ENCODE measurements at regions not wholly inside any gene's neighbourhood (a gene's known extent, or its start where the extent isn't known, plus 50 kb on each side); places are given as distances from the start of the nearest gene placed in this dataset.
A peak's percentile ranks its signal among the peaks of the same experiment; 100 is the strongest.

- FAIRE-seq, result no peak
- DNase-seq (ENCODE audit: insufficient read length, low spot score), result no peak
These were observed 122.7 kb downstream of the PSMG1 start for GRCh38 chr21:39060485-39061083.

DNA sequence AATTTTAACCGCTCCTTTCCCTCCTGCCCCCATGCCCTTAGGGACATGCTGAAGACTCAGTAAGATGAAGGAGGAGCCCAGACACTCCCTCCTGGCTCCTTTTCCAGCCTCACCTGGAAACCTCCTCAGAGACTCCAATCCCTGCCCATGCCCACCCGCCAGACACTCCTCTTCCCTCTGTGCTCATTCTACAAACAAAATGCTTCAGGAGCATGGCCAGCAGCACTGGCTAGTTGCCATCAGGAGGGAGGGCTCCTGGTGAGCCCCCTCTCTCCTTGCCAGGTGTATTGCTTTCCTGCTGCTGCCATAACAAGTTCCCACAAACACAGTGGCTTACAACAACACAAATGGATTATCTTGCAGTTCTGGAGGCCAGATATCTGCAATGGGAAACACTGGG lies 126.1 kb downstream of the PSMG1 start:
- FAIRE-seq, result no peak
- no peak for DNase-seq (ENCODE audit: insufficient read length, low spot score)

- no peak for DNase-seq (ENCODE audit: insufficient read length, low spot score)
- no peak for FAIRE-seq
These were observed 126.6 kb downstream of the PSMG1 start for GRCh38 chr21:39056636-39057035.

DNA sequence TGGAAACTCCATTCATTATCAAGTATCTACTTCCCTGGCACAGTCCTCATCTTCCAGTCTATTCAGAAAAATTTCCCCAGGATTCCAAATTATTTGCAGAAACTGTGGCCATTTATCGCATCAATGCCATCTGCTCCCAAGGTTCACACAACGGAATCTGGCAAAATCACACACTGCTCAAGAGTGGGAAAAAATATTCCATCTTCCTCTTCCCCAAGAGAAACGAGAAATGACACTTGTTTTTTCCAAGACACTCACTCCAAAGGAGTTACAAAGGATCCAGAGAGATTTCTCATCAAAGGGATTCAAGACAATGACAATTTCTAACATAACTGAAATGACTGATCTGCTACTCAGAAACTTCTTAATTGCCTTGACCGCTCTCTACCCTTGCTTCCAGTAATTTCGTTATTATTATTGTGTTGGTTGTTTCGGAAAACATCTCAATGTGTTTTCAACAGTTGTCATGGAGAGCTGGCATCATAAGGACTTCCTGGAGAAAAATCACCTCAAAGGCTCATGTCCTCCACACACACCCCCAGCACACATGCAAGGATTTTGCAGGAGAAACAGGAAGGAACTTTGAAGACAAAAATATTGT lies 128.0 kb downstream of the PSMG1 start:
- DNase-seq (ENCODE audit: insufficient read length, low spot score), result no peak
- no peak for FAIRE-seq

DNA sequence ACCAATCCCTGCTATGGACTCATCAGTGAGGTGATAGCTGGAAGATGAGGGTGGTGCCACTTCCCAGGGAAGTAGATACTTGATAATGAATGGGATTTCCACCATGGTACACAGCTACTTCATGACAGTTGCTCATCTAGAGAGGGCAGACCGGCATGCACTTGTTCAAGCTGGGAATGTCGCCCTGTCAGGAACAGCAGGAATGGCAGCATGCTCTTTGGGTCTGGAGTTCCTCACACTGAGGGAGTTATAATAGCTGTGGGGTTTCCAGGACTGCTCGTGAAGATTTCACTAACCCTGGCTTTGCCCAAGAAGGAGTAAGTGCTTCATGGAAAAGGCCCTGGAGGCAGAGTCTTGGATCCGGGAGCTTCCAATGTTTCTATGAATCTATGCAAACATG lies 129.2 kb downstream of the PSMG1 start:
- FAIRE-seq, result no peak

GRCh38 chr21:39053126-39053525 lies 130.1 kb downstream of the PSMG1 start:
- DNase-seq (ENCODE audit: insufficient read length, low spot score) (no peak), FAIRE-seq (no peak)

More for the DNA sequence above, 129.2 kb downstream of the PSMG1 start:
- DNase-seq (ENCODE audit: insufficient read length, low spot score), result no peak

DNA sequence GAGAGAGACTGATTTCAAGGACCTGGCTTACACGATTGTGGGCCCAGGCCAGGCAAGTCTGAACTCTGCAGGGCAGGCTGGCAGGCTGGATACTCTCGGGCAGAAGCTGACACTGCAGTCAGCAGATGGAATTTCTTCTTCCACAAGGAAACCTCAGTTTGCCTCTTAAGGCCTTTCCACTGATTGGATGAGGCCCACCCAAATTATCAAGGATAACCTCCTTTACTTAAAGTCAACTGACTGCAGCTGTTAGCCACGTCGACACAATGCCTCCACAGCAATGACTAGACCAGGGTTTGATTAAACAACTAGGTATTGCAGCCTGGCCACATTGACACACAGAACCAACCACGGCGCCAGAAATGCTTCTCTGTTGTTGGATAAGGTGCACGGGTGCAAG lies 130.5 kb downstream of the PSMG1 start:
- FAIRE-seq, result no peak
- no peak for DNase-seq (ENCODE audit: insufficient read length, low spot score)

DNA sequence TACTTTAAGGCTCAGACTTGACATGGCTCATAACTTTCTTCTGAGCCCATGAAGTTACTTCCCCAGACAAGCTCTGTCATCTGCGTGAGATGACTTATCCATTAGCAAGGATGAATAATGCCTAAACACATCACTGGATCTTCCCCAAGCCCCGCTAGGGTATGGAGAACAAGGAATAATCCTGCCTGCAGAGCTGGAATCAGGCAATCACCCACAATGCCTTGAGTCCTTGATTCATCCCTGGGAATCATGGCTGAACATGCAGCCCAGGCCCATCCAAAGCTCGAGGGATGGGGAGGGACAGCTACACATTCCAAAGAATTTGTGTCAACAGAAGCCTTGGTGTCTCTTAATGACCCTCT lies 131.7 kb downstream of the PSMG1 start:
- no peak for DNase-seq (ENCODE audit: insufficient read length, low spot score)
- FAIRE-seq, result no peak

- DNase-seq (ENCODE audit: insufficient read length, low spot score) (no peak), FAIRE-seq (no peak)
These were observed 132.2 kb downstream of the PSMG1 start for GRCh38 chr21:39050841-39051587.

GRCh38 chr21:39048574-39048973 lies 134.7 kb downstream of the PSMG1 start:
- DNase-seq (ENCODE audit: insufficient read length, low spot score) (no peak), FAIRE-seq (no peak)

DNA sequence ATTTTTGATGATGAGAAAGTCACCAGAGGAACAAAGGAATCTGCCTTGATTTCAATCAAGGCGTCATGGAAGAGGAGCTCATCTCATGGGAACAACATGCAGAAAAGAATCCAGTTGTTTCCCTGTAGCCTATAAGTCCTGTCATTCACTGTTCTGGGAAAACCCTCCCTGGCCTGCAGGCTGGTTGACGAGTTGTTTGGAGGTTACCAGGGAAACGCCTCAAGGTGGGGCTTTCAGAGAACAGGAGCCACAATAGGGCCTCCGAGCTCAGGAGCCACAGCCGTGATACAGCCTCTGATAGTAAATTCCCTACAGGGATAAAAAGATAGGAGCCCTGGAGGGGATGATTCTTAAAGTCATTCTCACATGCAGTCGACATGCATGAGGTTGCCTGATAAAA lies 135.2 kb downstream of the PSMG1 start:
- FAIRE-seq, result no peak
- DNase-seq (ENCODE audit: insufficient read length, low spot score), result peak; percentile 10

GRCh38 chr21:39047046-39047445 lies 136.2 kb downstream of the PSMG1 start:
- no peak for FAIRE-seq
- no peak for DNase-seq (ENCODE audit: insufficient read length, low spot score)

- DNase-seq (ENCODE audit: insufficient read length, low spot score) (no peak), FAIRE-seq (no peak)
These were observed 136.9 kb downstream of the PSMG1 start for GRCh38 chr21:39046236-39046916.

DNA sequence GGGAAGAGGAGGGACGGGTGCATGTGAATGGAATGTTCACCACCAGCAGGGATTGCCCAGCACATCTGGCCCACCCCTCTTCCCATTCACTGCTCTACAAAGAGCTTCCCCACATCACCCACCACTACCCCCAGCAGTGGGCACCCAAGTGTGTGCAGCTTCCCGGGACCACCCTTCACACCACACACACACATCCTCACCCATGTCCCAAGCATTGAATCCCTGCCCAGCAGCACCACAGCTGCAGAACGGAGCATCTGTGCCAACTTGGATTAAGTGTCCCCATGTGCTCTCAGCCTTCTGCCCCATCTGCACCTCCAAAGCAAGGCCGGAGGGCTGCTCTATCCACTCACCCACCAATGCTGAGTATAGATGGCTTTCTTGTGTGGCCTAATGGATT lies 141.4 kb downstream of the PSMG1 start:
- no peak for FAIRE-seq
- no peak for DNase-seq (ENCODE audit: insufficient read length, low spot score)

DNA sequence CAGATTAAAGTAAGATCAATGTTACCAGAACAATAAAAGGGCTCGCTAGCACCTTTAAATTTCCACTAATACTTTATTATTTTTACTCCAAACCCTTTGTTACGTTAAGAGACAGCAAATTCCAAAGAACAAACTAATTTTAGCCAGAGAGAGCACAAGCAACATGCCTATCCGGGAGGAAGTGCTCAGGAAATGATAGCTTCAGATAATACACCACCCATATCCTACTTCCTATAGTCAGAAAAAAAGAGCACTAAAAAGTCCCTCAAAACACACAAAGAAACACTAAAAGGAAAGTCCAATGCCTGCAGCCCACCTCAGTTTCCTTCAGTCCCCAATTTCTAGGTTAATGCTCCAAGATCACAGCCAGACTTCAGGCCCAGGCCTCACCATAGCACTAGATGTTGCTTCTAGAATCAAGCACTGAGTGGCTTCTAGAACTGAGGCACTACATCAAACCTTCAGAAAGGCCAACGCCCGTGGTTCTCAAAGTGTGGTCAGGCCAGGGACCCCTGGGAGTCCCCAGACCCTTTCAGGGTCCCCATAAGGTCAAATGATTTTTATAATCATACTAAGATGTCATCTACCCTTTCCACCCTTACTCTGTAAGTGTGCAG lies 142.6 kb downstream of the PSMG1 start:
- DNase-seq (ENCODE audit: insufficient read length, low spot score) (no peak), FAIRE-seq (no peak)

- FAIRE-seq (no peak), DNase-seq (ENCODE audit: insufficient read length, low spot score) (no peak)
These were observed 145.3 kb downstream of the PSMG1 start for GRCh38 chr21:39037807-39038405.

DNA sequence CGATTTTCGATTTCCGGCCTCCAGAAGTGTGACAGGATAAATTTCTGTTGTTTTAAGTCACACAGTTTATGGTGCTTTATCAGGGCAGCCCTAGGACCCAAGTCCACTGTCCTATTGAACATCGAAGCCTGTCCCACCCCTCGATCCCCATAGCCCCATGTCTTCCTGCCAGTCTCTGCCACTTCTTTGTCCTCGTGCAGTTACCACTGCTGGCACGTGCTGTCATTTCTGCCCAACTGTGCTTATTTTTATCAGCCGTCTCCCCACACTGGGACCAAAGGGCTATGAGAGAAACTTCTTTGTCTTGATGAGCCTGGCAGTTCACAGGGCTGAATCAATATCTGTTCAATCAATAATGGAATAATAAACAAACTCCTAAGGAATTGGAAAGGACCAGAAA lies 146.7 kb downstream of the PSMG1 start:
- DNase-seq (ENCODE audit: insufficient read length, low spot score) (no peak), FAIRE-seq (no peak)

GRCh38 chr21:39034590-39035536 lies 148.4 kb downstream of the PSMG1 start:
- FAIRE-seq (no peak), DNase-seq (ENCODE audit: insufficient read length, low spot score) (no peak)

DNA sequence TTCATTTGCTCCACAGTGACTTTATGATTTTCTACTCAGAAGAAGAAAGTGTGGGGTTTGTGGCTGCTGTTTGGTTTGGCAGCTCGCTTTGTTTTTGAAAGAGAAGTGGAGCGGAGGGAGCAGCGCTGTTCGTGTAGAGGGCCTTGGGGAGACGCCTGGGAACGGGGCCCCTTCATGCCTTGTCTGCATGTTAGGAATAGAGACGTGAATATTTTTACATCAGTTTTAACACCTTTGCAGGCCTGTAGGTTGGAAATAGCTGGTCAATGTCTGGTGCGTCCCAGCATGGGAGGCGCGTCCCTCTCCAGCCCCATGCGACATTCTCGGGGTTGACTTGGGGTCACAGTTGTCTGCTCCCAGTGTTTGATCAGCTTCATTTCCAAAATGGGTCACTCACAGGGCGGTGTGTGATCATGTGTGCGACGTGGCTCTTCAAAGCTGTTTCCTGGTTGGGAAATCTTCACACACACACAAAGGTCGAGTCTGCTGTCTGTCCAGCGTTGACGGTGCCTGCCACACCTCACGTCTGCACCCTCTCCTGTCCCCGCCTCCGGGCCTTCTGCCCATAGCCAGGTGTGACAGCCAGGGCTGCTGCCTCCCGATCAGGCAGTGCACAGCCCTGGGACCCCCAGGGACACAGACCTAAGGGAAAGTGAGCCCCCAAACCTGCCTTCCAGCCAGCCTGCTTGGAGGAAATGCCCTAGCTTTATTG lies 149.2 kb downstream of the PSMG1 start:
- DNase-seq (ENCODE audit: insufficient read length, low spot score) (no peak), FAIRE-seq (no peak)
